Lower leg skin (tissue), 3 donors: ENCODE measurements at regions not wholly inside any gene's neighbourhood (a gene's known extent, or its start where the extent isn't known, plus 50 kb on each side); places are given as distances from the start of the nearest gene placed in this dataset.

Experiments used
- POLR2A ChIP-seq, 2 donors: fragments of 450-650 bp; IDR thresholded peaks; one replicate each; pipeline ENCODE4 v1.6.1; 2016 to 2017; ENCODE audit warnings: antibody characterized with exemption in 2 of 2, mild to moderate bottlenecking in 1 of 2, moderate library complexity in 1 of 2
- TF ChIP-seq, protein P1 (sequence below), 3 donors: fragments of 450-650 bp; IDR thresholded peaks; one replicate each; pipeline ENCODE4 v1.5.1; 2016; ENCODE audit warnings: antibody characterized with exemption in 3 of 3, mild to moderate bottlenecking in 3 of 3, moderate library complexity in 2 of 3

DNA sequence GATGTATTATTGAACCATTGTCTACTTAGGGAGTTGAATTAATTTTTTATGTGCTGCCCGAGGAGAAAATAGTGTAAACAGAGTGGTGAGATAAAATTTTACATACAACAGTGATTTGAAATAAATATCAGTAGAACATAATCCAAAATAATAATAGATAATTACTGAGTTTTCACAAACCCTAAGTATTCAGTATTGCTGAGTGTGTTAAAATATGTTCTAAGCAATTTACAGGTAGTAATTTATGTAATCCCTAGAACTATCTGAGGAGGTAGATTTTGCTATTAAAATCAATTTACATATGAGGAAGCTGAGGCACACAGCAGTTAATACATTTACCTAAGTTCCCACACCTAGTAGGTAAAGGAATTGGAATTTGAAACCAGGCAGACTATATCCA is 134.7 kb upstream of the FAT1 start:
- TF ChIP-seq, protein P1, sequence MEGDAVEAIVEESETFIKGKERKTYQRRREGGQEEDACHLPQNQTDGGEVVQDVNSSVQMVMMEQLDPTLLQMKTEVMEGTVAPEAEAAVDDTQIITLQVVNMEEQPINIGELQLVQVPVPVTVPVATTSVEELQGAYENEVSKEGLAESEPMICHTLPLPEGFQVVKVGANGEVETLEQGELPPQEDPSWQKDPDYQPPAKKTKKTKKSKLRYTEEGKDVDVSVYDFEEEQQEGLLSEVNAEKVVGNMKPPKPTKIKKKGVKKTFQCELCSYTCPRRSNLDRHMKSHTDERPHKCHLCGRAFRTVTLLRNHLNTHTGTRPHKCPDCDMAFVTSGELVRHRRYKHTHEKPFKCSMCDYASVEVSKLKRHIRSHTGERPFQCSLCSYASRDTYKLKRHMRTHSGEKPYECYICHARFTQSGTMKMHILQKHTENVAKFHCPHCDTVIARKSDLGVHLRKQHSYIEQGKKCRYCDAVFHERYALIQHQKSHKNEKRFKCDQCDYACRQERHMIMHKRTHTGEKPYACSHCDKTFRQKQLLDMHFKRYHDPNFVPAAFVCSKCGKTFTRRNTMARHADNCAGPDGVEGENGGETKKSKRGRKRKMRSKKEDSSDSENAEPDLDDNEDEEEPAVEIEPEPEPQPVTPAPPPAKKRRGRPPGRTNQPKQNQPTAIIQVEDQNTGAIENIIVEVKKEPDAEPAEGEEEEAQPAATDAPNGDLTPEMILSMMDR (IDR thresholded peaks at IDR 0.05), result no peak
- no peak for TF ChIP-seq POLR2A (IDR thresholded peaks at IDR 0.05)
